ENCODE measurements at regions not wholly inside any gene's neighbourhood (a gene's known extent, or its start where the extent isn't known, plus 50 kb on each side); places are given as distances from the start of the nearest gene placed in this dataset.
"Not testable (repeated sequence)": the region's sequence is repeated elsewhere in the genome, so short reads cannot be mapped to it uniquely, and the experiment has no call there.

GRCh38 chr7:34227525-34227924 lies 322.2 kb downstream of the BMPER start:
- Histone ChIP-seq H3K9me3 (ENCODE audit: control insufficient read depth in 5 of 5, low read length in 5 of 5) (peaks cover 0 to 3% (median 0%) of the 10 kb centered on the region in 5 donors), H3K27ac (ENCODE audit: low read depth, low read length) (no peak overlapping the region), H3K27me3 (ENCODE audit: control insufficient read depth in 5 of 5, insufficient read depth in 4 of 5, low read length in 5 of 5) (peaks cover 0 to 5% (median 0%) of the 10 kb centered on the region in 5 donors), H3K4me3 (ENCODE audit: low read depth in 1 of 5, low read length in 5 of 5) (no peak overlapping the region), H3K36me3 (ENCODE audit: control insufficient read depth in 5 of 5, insufficient read depth in 5 of 5, low read length in 5 of 5) (no peaks in the 10 kb centered on the region), H3K9ac (ENCODE audit: low read length in 5 of 5) (no peak overlapping the region), H3K4me1 (ENCODE audit: control insufficient read depth in 5 of 5, insufficient read depth in 5 of 5, low read length in 5 of 5) (no peaks in the 10 kb centered on the region)

GRCh38 chr7:34235101-34235500 lies 329.8 kb downstream of the BMPER start:
- H3K9ac ChIP-seq (ENCODE audit: low read length in 5 of 5); H3K36me3 ChIP-seq (ENCODE audit: control insufficient read depth in 5 of 5, insufficient read depth in 5 of 5, low read length in 5 of 5); H3K9me3 ChIP-seq (ENCODE audit: control insufficient read depth in 5 of 5, low read length in 5 of 5); H3K27ac ChIP-seq (ENCODE audit: low read depth, low read length); H3K4me3 ChIP-seq (ENCODE audit: low read depth in 1 of 5, low read length in 5 of 5); H3K4me1 ChIP-seq (ENCODE audit: control insufficient read depth in 5 of 5, insufficient read depth in 5 of 5, low read length in 5 of 5); H3K27me3 ChIP-seq (ENCODE audit: control insufficient read depth in 5 of 5, insufficient read depth in 4 of 5, low read length in 5 of 5): not testable (repeated sequence)

GRCh38 chr7:34236057-34236456 lies 330.7 kb downstream of the BMPER start:
- Histone ChIP-seq H3K36me3 (ENCODE audit: control insufficient read depth in 5 of 5, insufficient read depth in 5 of 5, low read length in 5 of 5) (no peaks in the 10 kb centered on the region), H3K4me3 (ENCODE audit: low read depth in 1 of 5, low read length in 5 of 5) (no peak overlapping the region), H3K9me3 (ENCODE audit: control insufficient read depth in 5 of 5, low read length in 5 of 5) (no peaks in the 10 kb centered on the region), H3K27ac (ENCODE audit: low read depth, low read length) (no peak overlapping the region), H3K27me3 (ENCODE audit: control insufficient read depth in 5 of 5, insufficient read depth in 4 of 5, low read length in 5 of 5) (no peaks in the 10 kb centered on the region), H3K4me1 (ENCODE audit: control insufficient read depth in 5 of 5, insufficient read depth in 5 of 5, low read length in 5 of 5) (no peaks in the 10 kb centered on the region), H3K9ac (ENCODE audit: low read length in 5 of 5) (no peak overlapping the region)

GRCh38 chr7:34236839-34237492 lies 331.6 kb downstream of the BMPER start:
- Histone ChIP-seq H3K27me3 (ENCODE audit: control insufficient read depth in 5 of 5, insufficient read depth in 4 of 5, low read length in 5 of 5) (no peaks in the 10 kb centered on the region), H3K36me3 (ENCODE audit: control insufficient read depth in 5 of 5, insufficient read depth in 5 of 5, low read length in 5 of 5) (no peaks in the 10 kb centered on the region), H3K27ac (ENCODE audit: low read depth, low read length) (no peak overlapping the region), H3K4me3 (ENCODE audit: low read depth in 1 of 5, low read length in 5 of 5) (no peak overlapping the region), H3K9me3 (ENCODE audit: control insufficient read depth in 5 of 5, low read length in 5 of 5) (no peaks in the 10 kb centered on the region), H3K9ac (ENCODE audit: low read length in 5 of 5) (no peak overlapping the region), H3K4me1 (ENCODE audit: control insufficient read depth in 5 of 5, insufficient read depth in 5 of 5, low read length in 5 of 5) (no peaks in the 10 kb centered on the region)

GRCh38 chr7:34237493-34237849 lies 332.1 kb downstream of the BMPER start:
- no peaks in the 10 kb centered on the region for H3K4me1 ChIP-seq (ENCODE audit: control insufficient read depth in 5 of 5, insufficient read depth in 5 of 5, low read length in 5 of 5)
- no peaks in the 10 kb centered on the region for H3K27me3 ChIP-seq (ENCODE audit: control insufficient read depth in 5 of 5, insufficient read depth in 4 of 5, low read length in 5 of 5)
- H3K4me3 ChIP-seq (ENCODE audit: low read depth in 1 of 5, low read length in 5 of 5) = no peak overlapping the region
- H3K36me3 ChIP-seq (ENCODE audit: control insufficient read depth in 5 of 5, insufficient read depth in 5 of 5, low read length in 5 of 5) = no peaks in the 10 kb centered on the region
- no peaks in the 10 kb centered on the region for H3K9me3 ChIP-seq (ENCODE audit: control insufficient read depth in 5 of 5, low read length in 5 of 5)
- no peak overlapping the region for H3K9ac ChIP-seq (ENCODE audit: low read length in 5 of 5)
- H3K27ac ChIP-seq (ENCODE audit: low read depth, low read length) = no peak overlapping the region

GRCh38 chr7:34240417-34240816 lies 335.1 kb downstream of the BMPER start:
- no peak overlapping the region for H3K27ac ChIP-seq (ENCODE audit: low read depth, low read length)
- H3K9me3 ChIP-seq (ENCODE audit: control insufficient read depth in 5 of 5, low read length in 5 of 5) = no peaks in the 10 kb centered on the region
- H3K4me3 ChIP-seq (ENCODE audit: low read depth in 1 of 5, low read length in 5 of 5) = no peak overlapping the region
- H3K9ac ChIP-seq (ENCODE audit: low read length in 5 of 5) = no peak overlapping the region
- no peaks in the 10 kb centered on the region for H3K4me1 ChIP-seq (ENCODE audit: control insufficient read depth in 5 of 5, insufficient read depth in 5 of 5, low read length in 5 of 5)
- H3K36me3 ChIP-seq (ENCODE audit: control insufficient read depth in 5 of 5, insufficient read depth in 5 of 5, low read length in 5 of 5) = no peaks in the 10 kb centered on the region
- no peaks in the 10 kb centered on the region for H3K27me3 ChIP-seq (ENCODE audit: control insufficient read depth in 5 of 5, insufficient read depth in 4 of 5, low read length in 5 of 5)

- H3K4me3 ChIP-seq (ENCODE audit: low read depth in 1 of 5, low read length in 5 of 5) = no peak overlapping the region
- no peaks in the 10 kb centered on the region for H3K9me3 ChIP-seq (ENCODE audit: control insufficient read depth in 5 of 5, low read length in 5 of 5)
These were observed 337.1 kb downstream of the BMPER start for GRCh38 chr7:34242391-34242790.

GRCh38 chr7:34245246-34245645 lies 339.9 kb downstream of the BMPER start:
- H3K27ac ChIP-seq (ENCODE audit: low read depth, low read length) = no peak overlapping the region
- no peaks in the 10 kb centered on the region for H3K9me3 ChIP-seq (ENCODE audit: control insufficient read depth in 5 of 5, low read length in 5 of 5)
- H3K4me1 ChIP-seq (ENCODE audit: control insufficient read depth in 5 of 5, insufficient read depth in 5 of 5, low read length in 5 of 5) = no peaks in the 10 kb centered on the region
- H3K27me3 ChIP-seq (ENCODE audit: control insufficient read depth in 5 of 5, insufficient read depth in 4 of 5, low read length in 5 of 5) = no peaks in the 10 kb centered on the region
- H3K9ac ChIP-seq (ENCODE audit: low read length in 5 of 5) = no peak overlapping the region
- H3K36me3 ChIP-seq (ENCODE audit: control insufficient read depth in 5 of 5, insufficient read depth in 5 of 5, low read length in 5 of 5) = no peaks in the 10 kb centered on the region
- H3K4me3 ChIP-seq (ENCODE audit: low read depth in 1 of 5, low read length in 5 of 5) = no peak overlapping the region

More at GRCh38 chr7:34242391-34242790, 337.1 kb downstream of the BMPER start:
- Histone ChIP-seq H3K27me3 (ENCODE audit: control insufficient read depth in 5 of 5, insufficient read depth in 4 of 5, low read length in 5 of 5) (no peaks in the 10 kb centered on the region), H3K27ac (ENCODE audit: low read depth, low read length) (no peak overlapping the region), H3K4me1 (ENCODE audit: control insufficient read depth in 5 of 5, insufficient read depth in 5 of 5, low read length in 5 of 5) (no peaks in the 10 kb centered on the region), H3K9ac (ENCODE audit: low read length in 5 of 5) (no peak overlapping the region), H3K36me3 (ENCODE audit: control insufficient read depth in 5 of 5, insufficient read depth in 5 of 5, low read length in 5 of 5) (no peaks in the 10 kb centered on the region)

GRCh38 chr7:34247468-34247867 lies 342.1 kb downstream of the BMPER start:
- H3K27ac ChIP-seq (ENCODE audit: low read depth, low read length) = no peak overlapping the region
- no peaks in the 10 kb centered on the region for H3K4me1 ChIP-seq (ENCODE audit: control insufficient read depth in 5 of 5, insufficient read depth in 5 of 5, low read length in 5 of 5)
- H3K9me3 ChIP-seq (ENCODE audit: control insufficient read depth in 5 of 5, low read length in 5 of 5) = no peaks in the 10 kb centered on the region
- H3K36me3 ChIP-seq (ENCODE audit: control insufficient read depth in 5 of 5, insufficient read depth in 5 of 5, low read length in 5 of 5) = no peaks in the 10 kb centered on the region
- no peaks in the 10 kb centered on the region for H3K27me3 ChIP-seq (ENCODE audit: control insufficient read depth in 5 of 5, insufficient read depth in 4 of 5, low read length in 5 of 5)
- no peak overlapping the region for H3K9ac ChIP-seq (ENCODE audit: low read length in 5 of 5)
- H3K4me3 ChIP-seq (ENCODE audit: low read depth in 1 of 5, low read length in 5 of 5) = no peak overlapping the region

- Histone ChIP-seq H3K36me3 (ENCODE audit: control insufficient read depth in 5 of 5, insufficient read depth in 5 of 5, low read length in 5 of 5) (no peaks in the 10 kb centered on the region), H3K9ac (ENCODE audit: low read length in 5 of 5) (no peak overlapping the region), H3K27ac (ENCODE audit: low read depth, low read length) (no peak overlapping the region), H3K9me3 (ENCODE audit: control insufficient read depth in 5 of 5, low read length in 5 of 5) (no peaks in the 10 kb centered on the region), H3K4me3 (ENCODE audit: low read depth in 1 of 5, low read length in 5 of 5) (no peak overlapping the region), H3K4me1 (ENCODE audit: control insufficient read depth in 5 of 5, insufficient read depth in 5 of 5, low read length in 5 of 5) (no peaks in the 10 kb centered on the region), H3K27me3 (ENCODE audit: control insufficient read depth in 5 of 5, insufficient read depth in 4 of 5, low read length in 5 of 5) (no peaks in the 10 kb centered on the region)
These were observed 343.9 kb downstream of the BMPER start for GRCh38 chr7:34249192-34249591.

GRCh38 chr7:34260279-34260678 lies 354.9 kb downstream of the BMPER start:
- Histone ChIP-seq H3K27me3 (ENCODE audit: control insufficient read depth in 5 of 5, insufficient read depth in 4 of 5, low read length in 5 of 5) (no peaks in the 10 kb centered on the region), H3K4me3 (ENCODE audit: low read depth in 1 of 5, low read length in 5 of 5) (no peak overlapping the region)

More at GRCh38 chr7:34260279-34260678, 354.9 kb downstream of the BMPER start:
- Histone ChIP-seq H3K27ac (ENCODE audit: low read depth, low read length) (peak overlapping the region; percentile 37), H3K9me3 (ENCODE audit: control insufficient read depth in 5 of 5, low read length in 5 of 5) (peaks cover 0 to 3% (median 0%) of the 10 kb centered on the region in 5 donors), H3K9ac (ENCODE audit: low read length in 5 of 5) (no peak overlapping the region), H3K4me1 (ENCODE audit: control insufficient read depth in 5 of 5, insufficient read depth in 5 of 5, low read length in 5 of 5) (no peaks in the 10 kb centered on the region), H3K36me3 (ENCODE audit: control insufficient read depth in 5 of 5, insufficient read depth in 5 of 5, low read length in 5 of 5) (no peaks in the 10 kb centered on the region)
